ENCODE measurements at regions not wholly inside any gene's neighbourhood (a gene's known extent, or its start where the extent isn't known, plus 50 kb on each side); places are given as distances from the start of the nearest gene placed in this dataset.

GRCh38 chr12:60489071-60489470 lies 893.2 kb downstream of the SLC16A7 start:
- H3K36me3 ChIP-seq (replicated peaks in 1 of 2; ENCODE audit: control insufficient read depth in 1 of 2, insufficient read depth in 2 of 2, low read length in 2 of 2): no peaks in the 10 kb centered on the region
- no peak overlapping the region for H2AFZ ChIP-seq (ENCODE audit: insufficient read depth, low read depth, low read length, poor library complexity, severe bottlenecking)
- H4K20me1 ChIP-seq (ENCODE audit: insufficient read depth, low read length): no peaks in the 10 kb centered on the region
- peaks cover 0 to under 1% of the 10 kb centered on the region in 2 donors for H3K9me3 ChIP-seq (replicated peaks in 1 of 2; ENCODE audit: control insufficient read depth in 1 of 2, insufficient read depth in 1 of 2, low read length in 2 of 2)
- no peaks in the 10 kb centered on the region for H3K4me1 ChIP-seq (ENCODE audit: control insufficient read depth in 1 of 2, insufficient read depth in 2 of 2, low read length in 2 of 2)
- no peaks in the 10 kb centered on the region for H3K79me2 ChIP-seq (ENCODE audit: insufficient read depth, low read length)
- H3K27ac ChIP-seq (ENCODE audit: low read depth in 1 of 2, low read length in 2 of 2): no peak overlapping the region
- peaks cover 0 to 3% (median 0%) of the 10 kb centered on the region in 7 donors for H3K9me3 Mint-ChIP-seq
- no peak overlapping the region for H3K4me3 Mint-ChIP-seq
- no peak for TF ChIP-seq CTCF (IDR thresholded peaks at IDR 0.05)
- no peak overlapping the region for H3K4me2 ChIP-seq (replicated peaks; ENCODE audit: extremely low read depth, low read length, poor library complexity, severe bottlenecking)
- H3K9ac ChIP-seq (ENCODE audit: insufficient read depth, low read length, poor library complexity, severe bottlenecking): no peak overlapping the region
- H3K27me3 ChIP-seq (ENCODE audit: control insufficient read depth in 2 of 2, insufficient read depth in 2 of 2, low read length in 2 of 2): no peaks in the 10 kb centered on the region
- no peak overlapping the region for H3K27ac Mint-ChIP-seq
- H3K4me3 ChIP-seq (replicated peaks in 1 of 3; ENCODE audit: low read depth in 2 of 3, low read length in 3 of 3): no peak overlapping the region
- H3K27me3 Mint-ChIP-seq (ENCODE audit: low read depth in 3 of 3): no peaks in the 10 kb centered on the region
- intact Hi-C loops (cut with micrococcal nuclease): no loop called here
- no peak for DNase-seq
- H3K36me3 Mint-ChIP-seq: no peaks in the 10 kb centered on the region
- H3K4me1 Mint-ChIP-seq: no peaks in the 10 kb centered on the region

GRCh38 chr12:60494244-60494643 lies 898.4 kb downstream of the SLC16A7 start:
- Histone ChIP-seq H3K4me1 (ENCODE audit: control insufficient read depth in 1 of 2, insufficient read depth in 2 of 2, low read length in 2 of 2) (no peaks in the 10 kb centered on the region), H3K9ac (ENCODE audit: insufficient read depth, low read length, poor library complexity, severe bottlenecking) (no peak overlapping the region), H4K20me1 (ENCODE audit: insufficient read depth, low read length) (no peaks in the 10 kb centered on the region), H3K27me3 (ENCODE audit: control insufficient read depth in 2 of 2, insufficient read depth in 2 of 2, low read length in 2 of 2) (no peaks in the 10 kb centered on the region), H3K9me3 (replicated peaks in 1 of 2; ENCODE audit: control insufficient read depth in 1 of 2, insufficient read depth in 1 of 2, low read length in 2 of 2) (no peaks in the 10 kb centered on the region), H3K36me3 (replicated peaks in 1 of 2; ENCODE audit: control insufficient read depth in 1 of 2, insufficient read depth in 2 of 2, low read length in 2 of 2) (no peaks in the 10 kb centered on the region), H3K4me3 (replicated peaks in 1 of 3; ENCODE audit: low read depth in 2 of 3, low read length in 3 of 3) (no peak overlapping the region), H3K4me2 (replicated peaks; ENCODE audit: extremely low read depth, low read length, poor library complexity, severe bottlenecking) (no peak overlapping the region), H2AFZ (ENCODE audit: insufficient read depth, low read depth, low read length, poor library complexity, severe bottlenecking) (no peak overlapping the region), H3K79me2 (ENCODE audit: insufficient read depth, low read length) (no peaks in the 10 kb centered on the region), H3K27ac (ENCODE audit: low read depth in 1 of 2, low read length in 2 of 2) (no peak overlapping the region)
- Mint-ChIP-seq H3K4me3 (no peak overlapping the region), H3K9me3 (peaks cover 0 to 1% (median 0%) of the 10 kb centered on the region in 7 donors), H3K36me3 (no peaks in the 10 kb centered on the region), H3K27me3 (ENCODE audit: low read depth in 3 of 3) (no peaks in the 10 kb centered on the region), H3K4me1 (no peaks in the 10 kb centered on the region), H3K27ac (no peak overlapping the region)
- intact Hi-C loops (cut with micrococcal nuclease): no loop called here
- no peak for DNase-seq
- peak; percentile 35 for TF ChIP-seq CTCF (IDR thresholded peaks at IDR 0.05)
- no CpG with 5 or more reads among the region's 2 CpGs for WGBS (ENCODE audit: insufficient coverage)

Data from CD14-positive monocyte (primary cell).